Cardiac septum (tissue), 1 donor: ENCODE measurements at regions not wholly inside any gene's neighbourhood (a gene's known extent, or its start where the extent isn't known, plus 50 kb on each side); places are given as distances from the start of the nearest gene placed in this dataset.

Experiments used
- DNase-seq: peaks from one replicate; pipeline ENCODE4 v3.0.0-alpha.2; 2020; ENCODE audit warnings: low spot score
- intact Hi-C: fragments of 100-400 bp; cut with DNase I; formaldehyde crosslinking; loops from one replicate; pipeline ENCODE4 v1.14.0; 2022
- donor health status: DM: no; HTN: no; CAD: no.

DNA sequence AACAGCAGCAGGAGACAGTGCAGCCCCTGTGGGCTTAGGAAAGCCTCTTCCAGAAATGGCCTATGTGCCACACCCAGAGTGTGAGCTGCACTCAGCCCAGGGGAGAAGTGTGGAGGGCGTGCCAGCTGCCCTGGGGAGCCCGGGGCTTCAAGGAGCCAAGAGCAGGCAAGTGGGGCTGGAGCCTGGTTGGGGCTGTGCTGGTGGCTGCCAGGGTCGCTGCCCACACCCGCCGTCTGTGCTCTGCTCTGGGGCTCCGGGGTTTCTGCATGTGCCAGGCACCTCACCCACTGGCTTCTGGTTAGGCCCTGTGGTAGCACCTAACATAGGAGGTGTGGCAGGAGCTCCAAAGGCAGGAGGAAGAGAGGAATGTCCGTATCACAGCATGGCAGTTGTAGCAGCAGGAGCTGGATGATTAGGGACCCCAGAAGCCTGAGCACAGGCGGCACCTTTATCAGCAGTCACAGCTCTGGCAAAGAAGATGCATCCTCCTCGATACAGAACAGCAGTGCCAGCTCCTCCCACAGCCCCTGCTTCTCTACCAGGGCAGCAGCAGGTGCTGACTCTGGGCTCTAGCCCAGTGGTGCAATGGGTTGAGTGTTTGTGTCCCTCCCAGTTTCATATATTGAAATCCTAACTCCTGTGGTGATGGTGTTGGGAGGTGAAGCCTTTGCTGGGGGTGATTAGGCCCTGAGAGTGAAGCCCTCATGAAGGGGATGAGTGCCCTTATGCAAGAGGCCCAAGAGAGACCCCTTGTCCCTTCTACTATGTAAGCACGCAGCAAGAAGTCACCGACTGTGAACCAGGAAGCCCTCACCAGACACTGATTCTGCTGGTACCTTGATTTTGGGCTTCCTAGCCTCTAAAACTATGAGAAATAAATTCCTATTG is 70.0 kb upstream of the KLF13 start:
- DNase-seq: no peak
- intact Hi-C loops: no loop called here

DNA sequence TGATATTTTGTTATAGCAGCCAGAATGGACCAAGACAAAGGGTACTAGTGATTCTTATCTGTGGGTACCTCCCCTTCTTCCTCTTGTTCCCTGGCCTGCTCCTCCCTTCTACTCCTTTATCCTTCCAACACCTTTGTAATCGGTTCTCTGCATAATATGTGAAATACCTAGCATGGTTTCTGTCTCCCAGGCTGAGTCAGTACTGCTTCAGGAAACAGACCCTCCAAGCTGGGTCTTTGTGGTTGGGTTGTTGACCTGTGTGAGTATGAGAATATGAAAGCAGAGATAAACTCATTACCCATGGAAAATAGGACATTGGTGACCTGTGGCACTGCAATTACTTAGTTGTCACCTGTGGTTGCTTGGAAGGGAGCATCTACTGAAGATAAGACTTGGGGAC is 69.3 kb upstream of the KLF13 start:
- intact Hi-C loops: no loop called here
- no peak for DNase-seq

DNA sequence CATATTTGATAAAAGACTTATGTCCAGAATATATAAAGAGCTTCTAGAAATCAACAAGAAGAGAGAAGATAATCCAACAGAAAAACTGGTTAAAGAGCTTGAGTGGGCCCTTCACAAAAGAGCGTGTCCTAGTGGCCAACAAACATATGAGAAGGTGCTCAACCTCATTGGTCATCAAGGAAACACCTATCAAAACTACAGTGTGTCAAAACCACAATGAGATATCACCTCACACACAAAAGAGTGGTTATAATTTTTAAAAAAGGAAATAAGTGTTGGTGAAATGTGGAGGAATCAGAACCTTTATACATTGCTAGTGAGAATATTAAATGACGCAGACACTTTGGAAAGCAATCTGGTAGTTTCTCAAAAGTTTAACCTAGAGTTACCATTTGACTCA is 68.4 kb upstream of the KLF13 start:
- intact Hi-C loops: no loop called here
- no peak for DNase-seq

DNA sequence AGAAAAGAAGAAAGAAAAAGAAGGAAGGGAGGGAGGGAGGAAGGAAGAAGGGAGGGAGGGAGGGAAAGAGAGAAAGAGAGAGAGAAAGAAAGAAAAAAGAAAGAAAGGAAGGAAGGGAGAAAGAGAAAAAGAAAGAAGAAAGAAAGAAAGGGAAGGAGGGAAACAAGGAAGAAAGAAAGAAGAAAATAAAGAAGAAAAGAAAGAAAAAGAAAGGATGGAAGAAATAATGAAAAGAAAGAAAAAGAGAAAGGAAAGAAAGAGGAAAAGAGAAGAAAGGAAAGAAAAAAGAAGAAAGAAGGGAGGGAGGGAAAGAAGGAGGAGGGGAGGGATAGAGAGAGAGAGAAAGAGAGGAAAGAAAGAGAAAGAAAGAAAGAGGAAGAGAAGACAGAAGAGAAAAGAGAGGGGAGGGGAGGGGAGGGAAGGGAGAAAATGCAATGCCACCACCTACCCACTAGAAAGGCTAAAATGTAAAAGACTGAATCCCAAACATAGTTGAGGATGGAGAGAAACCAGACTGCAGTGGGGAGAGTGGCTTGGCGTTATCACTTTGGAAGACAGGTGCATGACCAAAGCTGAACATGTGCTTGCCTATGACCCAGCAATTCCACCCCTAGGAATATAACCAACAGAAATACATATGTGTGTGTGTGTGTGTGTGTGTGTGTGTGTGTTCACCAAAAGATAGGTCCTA is 66.9 kb upstream of the KLF13 start:
- intact Hi-C loops: loop anchor here (5.0 kb wide), 1 partner anchor 38 kb away; no protein-coding TSS in a partner anchor
- DNase-seq: no peak

DNA sequence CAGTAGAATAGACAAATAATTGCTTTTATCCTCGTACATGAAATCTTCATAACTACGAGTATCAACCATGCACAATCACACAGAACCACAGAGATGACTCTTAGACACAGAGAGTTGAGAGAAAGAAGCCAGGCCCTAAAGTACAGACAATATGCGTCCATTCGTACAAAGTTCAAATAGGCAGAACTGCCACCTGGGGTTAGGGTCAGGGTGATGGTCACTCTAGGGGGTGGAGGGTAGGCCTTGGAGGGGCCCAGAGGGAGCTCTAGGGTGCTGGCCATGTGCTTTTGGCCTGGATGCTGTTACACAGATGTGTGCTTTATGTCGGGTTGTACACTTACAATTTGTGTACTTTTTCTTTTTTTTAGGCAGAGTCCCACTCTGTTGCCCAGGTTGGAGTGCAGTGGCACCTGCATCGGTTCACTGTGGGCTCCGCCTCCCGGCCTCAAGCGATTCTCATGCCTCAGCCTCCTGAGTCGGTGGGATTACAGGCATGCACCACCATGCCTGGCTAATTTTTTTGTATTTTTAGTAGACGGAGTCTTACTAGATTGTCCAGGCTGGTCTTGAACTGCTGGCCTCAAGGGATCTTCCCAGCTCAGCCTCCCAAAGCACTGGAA is 65.9 kb upstream of the KLF13 start:
- intact Hi-C loops: loop anchor here (5.0 kb wide), 1 partner anchor 37 kb away; no protein-coding TSS in a partner anchor
- peak; percentile 14 for DNase-seq

DNA sequence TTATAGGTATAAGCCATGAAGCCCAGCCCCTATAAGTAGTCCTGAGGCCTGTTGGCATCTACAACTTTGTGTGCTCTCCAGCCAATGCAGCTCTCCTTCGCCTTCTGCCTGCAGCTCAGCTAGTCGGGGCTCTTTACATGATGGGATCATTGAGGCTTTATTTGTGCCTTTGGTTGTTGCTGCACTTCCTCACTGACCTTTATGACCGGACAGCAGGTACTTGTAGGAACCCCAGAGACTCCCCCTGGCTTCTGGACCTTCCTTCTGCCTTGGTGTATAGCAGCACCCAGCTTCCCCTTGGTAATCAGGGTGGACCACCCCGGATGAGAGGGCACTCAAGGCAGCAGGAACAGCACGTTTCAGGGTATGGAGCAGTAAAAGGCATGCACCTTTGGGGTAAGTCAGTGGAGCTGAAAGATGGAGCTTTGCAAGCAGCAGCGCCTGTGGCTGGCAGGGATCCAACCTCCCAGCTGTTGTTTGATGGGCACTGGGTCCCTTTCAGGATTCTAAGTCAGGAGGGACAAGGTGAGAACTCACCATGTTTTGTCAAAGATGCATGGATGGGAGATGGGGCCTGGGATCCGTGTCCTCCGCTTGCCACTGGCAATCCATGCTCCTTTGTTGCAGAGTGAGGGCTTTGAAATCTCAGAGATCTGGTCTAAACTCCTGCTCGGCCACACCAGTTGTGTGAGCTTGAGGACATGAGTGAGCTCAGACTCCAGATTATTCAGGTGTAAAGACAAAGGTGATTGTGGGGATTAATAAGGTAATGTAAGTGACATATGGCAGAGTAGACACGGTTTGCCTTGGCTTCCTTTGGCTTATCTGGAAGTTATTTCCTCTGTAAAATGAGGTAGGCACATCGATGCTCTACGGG is 65.1 kb upstream of the KLF13 start:
- intact Hi-C loops: loop anchor here (5.0 kb wide), 1 partner anchor 36 kb away; no protein-coding TSS in a partner anchor
- DNase-seq: peak; percentile 53

DNA sequence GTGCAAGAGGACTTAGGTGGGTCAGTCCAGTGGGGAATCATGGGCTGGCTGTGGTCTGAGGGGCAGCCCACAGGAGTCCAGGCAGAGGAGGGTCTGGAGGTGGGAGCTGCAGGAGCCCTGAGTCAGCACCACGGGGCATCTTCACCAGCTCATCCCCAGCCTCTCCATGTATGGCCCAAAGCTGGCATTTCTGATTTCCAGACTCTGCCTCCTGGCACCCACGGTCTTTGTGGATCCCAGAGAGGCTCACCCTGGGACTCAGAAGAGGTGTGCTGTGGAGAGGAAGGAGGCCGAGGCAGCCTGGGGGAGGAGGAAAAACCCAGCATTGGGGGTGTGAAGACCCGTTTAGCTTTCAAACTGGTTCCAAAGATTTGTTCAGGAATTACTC is 64.5 kb upstream of the KLF13 start:
- intact Hi-C loops: loop anchor here (5.0 kb wide), 1 partner anchor 35 kb away; no protein-coding TSS in a partner anchor
- peak; percentile 35 for DNase-seq

DNA sequence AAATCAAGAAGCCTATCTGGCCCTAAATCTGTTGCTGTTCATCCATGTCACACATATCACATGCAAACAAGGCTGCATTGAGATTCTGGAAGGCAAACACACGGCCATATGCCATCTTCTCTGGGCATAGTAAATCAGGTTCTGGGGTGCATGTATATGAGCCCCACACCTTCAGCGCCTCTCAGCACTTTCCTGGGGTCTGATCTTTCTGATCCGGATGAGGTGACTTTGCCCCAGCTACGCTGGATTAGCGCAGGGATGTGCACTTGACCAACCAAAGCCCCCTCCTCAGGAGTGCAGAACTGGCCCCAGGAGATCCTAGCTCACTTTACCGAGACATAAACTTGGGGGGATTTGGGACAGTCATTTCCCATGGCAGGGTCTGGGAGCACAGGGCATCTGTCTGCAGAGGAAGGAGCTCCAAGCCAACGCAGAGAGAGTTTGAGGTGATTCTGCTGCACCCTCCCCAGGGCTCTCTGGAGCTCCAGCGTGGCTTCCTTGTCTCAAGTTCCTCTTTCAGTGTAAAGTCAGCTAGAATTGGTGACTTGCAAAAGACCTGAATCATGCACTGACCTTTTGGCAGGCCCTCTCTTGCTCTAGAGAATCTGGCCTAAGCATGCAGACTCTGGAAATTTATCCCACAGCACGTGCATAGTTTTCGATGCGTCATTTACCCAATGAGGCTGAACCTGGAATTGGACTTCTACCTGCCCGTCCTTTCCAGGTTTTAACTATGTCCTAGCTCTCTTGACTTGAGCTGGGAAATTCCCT is 63.5 kb upstream of the KLF13 start:
- intact Hi-C loops: loop anchor here (5.0 kb wide), 1 partner anchor 34 kb away; no protein-coding TSS in a partner anchor
- peak; percentile 80 for DNase-seq

DNA sequence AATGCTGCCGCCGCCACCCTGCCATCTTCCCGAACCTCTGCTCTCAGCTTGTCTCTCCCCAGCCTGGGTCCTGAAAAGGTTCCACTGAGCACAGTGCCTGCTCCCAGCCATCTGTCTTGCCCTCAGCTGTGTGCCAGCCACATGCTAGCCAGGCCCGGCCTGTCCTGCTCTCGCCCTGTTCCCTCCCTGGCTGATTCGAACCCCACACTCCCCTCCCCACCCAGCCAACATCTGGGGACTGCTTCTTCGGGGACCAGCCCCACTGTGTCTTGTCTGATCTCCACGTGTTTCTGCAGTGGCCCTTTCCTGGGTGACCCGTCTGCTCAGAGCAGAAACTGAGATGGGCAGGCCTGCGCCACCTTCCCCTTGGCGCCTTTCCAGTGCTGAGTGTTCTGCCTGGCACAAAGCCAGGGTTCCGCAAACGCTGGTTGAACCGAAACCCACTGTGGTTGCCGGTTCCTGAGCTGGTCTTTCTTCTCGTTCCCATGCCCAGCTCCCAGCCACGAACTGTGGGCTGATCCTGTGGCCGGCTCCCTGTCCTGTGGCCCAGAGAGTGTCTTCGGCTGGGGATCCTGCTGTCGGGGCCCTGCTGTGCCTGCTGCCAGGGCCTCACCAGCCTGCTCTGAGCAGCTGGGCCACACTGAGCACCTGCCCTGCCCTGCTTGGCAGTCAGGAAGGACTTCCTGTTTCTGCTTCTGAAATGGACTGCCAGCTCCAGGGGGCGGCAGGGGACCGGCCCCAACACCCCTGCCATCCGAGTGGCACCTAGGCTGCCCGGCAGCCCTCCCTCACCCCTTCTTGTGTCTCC is 62.7 kb upstream of the KLF13 start:
- intact Hi-C loops: loop anchor here (5.0 kb wide), 1 partner anchor 33 kb away; no protein-coding TSS in a partner anchor
- peak; percentile 95 for DNase-seq

DNA sequence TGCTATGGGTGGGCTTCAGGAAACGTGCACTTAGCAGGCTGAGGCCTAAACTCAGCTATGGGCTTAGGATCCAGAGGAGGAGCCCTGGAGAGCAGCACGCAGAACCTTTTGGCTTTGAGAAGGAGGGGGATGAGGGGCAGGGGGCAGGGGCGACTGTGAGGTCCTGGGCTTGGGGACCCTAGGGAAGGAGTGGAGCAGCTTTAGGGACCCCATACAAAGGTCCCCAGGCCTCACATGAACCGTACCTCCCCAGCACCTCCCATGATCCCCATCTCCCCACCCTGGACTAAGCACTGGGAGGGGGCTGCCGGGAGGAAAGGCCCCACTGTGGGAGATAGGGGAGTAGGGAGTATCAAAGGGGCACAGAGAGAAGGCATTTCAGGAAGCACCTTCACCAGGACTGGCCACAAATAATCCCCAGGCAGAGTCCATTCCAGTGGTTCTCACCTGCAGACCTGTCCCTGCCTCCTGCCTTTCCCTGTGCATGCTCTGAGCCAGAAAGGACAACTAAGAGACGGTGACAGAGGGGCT is 62.0 kb upstream of the KLF13 start:
- intact Hi-C loops: loop anchor here (5.0 kb wide), 2 partner anchors 33 to 53 kb away; no protein-coding TSS in a partner anchor
- peak; percentile 67 for DNase-seq

DNA sequence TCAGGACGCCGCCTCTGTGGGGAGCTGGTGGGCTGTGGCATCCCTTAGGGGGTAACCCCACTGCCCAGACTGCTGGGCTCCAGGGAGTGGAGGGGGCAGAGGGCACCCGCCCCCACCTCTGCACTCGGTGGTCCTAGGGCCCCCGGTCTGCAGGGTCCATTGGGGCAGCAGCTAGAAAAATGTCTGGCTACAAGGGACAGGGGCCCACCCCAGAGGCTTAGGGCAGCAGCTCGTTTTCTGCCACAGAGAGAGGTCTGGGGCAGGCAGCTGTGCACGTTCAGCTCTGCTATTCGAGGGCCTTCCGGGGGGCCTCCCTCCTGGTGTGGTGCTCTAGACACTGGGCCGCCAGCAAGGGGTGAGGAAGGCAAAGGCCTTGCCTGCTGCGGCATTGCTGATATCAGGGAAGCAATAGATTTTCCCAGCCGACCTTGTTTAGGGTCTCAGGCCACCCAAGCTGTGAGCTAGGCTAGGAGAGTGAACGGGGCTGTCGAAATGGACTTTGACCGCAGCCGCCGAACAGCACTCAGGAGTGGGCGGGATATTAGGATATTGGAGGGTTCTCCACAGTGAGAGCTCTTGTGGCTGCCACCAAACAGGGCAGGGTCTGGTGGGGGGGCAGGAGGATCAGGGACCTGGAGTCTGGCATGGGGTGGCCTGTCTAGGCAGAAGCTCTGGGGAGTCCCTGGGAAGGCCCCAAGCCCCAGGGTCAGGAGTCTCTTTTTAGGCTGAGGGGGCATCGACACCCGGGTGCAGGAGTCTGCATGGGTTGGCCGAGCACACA is 61.4 kb upstream of the KLF13 start:
- intact Hi-C loops: loop anchor here (5.0 kb wide), 1 partner anchor 52 kb away; no protein-coding TSS in a partner anchor
- peak; percentile 67 for DNase-seq

DNA sequence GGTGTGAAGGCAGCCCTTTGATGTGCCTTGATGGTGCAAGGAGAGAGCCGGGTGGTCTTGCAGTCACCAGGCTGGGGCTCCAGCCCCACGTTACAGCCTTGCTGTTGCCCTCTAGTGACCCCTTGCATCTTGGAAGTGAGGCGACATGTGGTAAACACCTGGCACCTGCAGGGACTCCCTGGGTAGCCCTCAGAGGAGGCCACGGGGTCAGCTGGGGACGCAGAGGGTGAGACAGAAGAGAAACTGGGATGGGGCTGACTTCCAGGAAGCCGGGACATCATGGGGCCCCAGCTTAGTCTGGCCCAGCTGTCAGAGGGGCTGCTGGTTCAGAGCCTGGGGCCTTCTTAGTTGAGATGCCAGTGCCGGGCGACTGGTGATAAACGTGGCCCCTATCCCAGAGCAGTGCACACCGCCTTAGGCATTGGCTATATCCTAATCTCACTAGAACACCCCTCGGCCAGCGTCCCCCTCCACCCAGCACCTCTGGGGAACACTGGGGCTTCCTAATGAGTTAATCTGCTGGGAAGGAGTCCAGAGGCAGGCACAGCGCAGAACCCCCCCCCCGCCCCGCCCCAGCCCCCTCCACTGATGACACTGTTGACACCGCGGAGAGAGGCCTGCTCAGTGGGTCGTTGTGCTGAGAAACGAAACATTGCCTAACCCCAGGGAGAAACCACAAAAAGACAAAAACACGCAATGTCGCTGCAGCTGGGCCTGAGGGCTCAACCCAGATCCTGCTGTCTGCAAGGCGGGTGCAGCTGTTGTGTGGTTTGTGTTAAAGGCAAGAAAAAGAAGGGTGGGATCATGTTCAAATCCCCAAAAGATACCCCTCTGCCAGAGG is 60.5 kb upstream of the KLF13 start:
- intact Hi-C loops: loop anchor here (5.0 kb wide), 1 partner anchor 51 kb away; no protein-coding TSS in a partner anchor
- peak; percentile 90 for DNase-seq

DNA sequence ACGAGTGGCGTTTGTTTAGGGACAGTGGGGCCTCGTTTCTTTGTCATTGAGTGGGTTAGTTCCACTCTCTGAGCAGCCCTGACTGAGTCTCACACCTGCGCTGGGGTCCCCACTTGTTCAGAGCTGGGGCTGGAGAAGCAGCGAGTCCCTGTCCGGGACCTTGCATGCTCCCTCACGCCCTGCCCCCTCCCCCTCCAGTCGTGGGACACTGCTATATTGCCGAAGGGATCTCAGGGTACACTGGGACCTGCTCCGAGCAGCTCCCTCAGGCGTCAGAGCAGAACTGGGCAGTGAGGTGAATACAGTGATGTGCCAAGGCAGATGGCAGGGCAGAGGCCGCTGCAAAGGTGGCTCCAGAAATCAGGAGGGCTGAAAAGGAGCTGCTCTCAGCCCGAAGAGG is 59.9 kb upstream of the KLF13 start:
- intact Hi-C loops: loop anchor here (5.0 kb wide), 1 partner anchor 51 kb away; no protein-coding TSS in a partner anchor

DNA sequence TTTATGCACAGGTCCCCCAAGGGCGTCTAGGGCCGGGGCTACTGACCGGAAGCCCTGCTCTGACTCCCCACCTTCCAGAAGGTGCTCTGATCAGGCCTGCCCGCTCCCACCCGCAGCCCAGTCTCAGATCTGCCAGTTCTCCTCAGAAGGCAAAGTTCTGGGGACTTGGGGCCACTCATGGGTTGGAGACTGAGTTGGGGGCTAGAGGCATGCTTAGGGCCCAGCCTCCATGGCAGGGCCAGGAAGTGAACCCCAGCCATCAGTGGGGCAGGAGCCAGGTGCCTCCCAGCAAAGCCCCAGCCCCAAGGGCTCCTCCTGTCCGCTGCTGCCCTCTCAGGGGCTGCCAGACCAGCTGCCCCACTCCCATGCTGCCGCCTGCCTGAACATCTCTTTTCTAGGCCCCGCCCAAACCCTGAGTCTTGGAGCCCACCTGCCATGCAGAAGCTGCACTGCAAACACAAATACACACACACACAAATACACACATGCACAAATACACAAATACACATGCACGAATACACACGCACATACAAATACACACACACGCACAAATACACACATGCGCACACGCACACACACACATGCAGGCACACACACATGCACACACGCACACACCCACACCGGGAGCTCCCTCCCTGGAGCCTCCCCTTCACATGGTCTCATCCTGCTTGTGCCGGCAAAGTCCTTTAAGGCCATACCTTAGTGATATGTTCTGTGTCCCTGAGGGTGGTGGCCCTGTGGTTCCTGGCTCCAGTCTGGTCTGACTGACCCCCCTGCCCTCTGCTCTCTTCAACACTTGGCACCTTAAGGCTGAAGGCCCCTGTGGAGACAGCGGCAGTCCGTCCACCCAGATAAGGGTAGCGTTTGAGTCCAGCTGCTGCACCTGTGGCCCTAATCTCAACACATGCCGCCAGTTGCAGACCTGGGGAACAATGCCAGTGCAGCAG is 59.2 kb upstream of the KLF13 start:
- peak; percentile 41 for DNase-seq
- intact Hi-C loops: loop anchor here (5.0 kb wide), 1 partner anchor 50 kb away; no protein-coding TSS in a partner anchor

More for the DNA sequence above, 59.9 kb upstream of the KLF13 start:
- DNase-seq: peak; percentile 75
